Retinal pigment epithelial cell (primary cell): ENCODE measurements at regions not wholly inside any gene's neighbourhood (a gene's known extent, or its start where the extent isn't known, plus 50 kb on each side); places are given as distances from the start of the nearest gene placed in this dataset.
"Not testable (repeated sequence)": the region's sequence is repeated elsewhere in the genome, so short reads cannot be mapped to it uniquely, and the experiment has no call there.

Experiments
- DNase-seq: peaks from one replicate; pipeline ENCODE4 v3.0.0-alpha.2; 2010; ENCODE audit warnings: low read depth
- H3K4me3 ChIP-seq: 2 replicates; pipeline ENCODE4 v1.5.1; 2011; ENCODE audit warnings: mild to moderate bottlenecking, low read length, control low read depth, moderate library complexity
- CTCF ChIP-seq: conservative IDR thresholded peaks from 2 replicates; pipeline ENCODE4 v1.5.1; 2011; ENCODE audit warnings: low read depth, low read length, control low read depth, inconsistent platforms

GRCh38 chr2:144120487-144120886 lies 399.4 kb downstream of the ZEB2 start:
- DNase-seq, result no peak
- no peak for TF ChIP-seq CTCF
- H3K4me3 ChIP-seq, result no peak overlapping the region

- no peak for TF ChIP-seq CTCF
Measured at GRCh38 chr2:144117086-144117485, 402.8 kb downstream of the ZEB2 start.

GRCh38 chr2:144115739-144116291 lies 404.1 kb downstream of the ZEB2 start:
- no peak overlapping the region for H3K4me3 ChIP-seq
- DNase-seq, result no peak
- TF ChIP-seq CTCF, result no peak

More at GRCh38 chr2:144117086-144117485, 402.8 kb downstream of the ZEB2 start:
- no peak overlapping the region for H3K4me3 ChIP-seq
- no peak for DNase-seq

GRCh38 chr2:144114760-144115159 lies 405.2 kb downstream of the ZEB2 start:
- TF ChIP-seq CTCF, result no peak
- H3K4me3 ChIP-seq, result no peak overlapping the region
- DNase-seq, result no peak

GRCh38 chr2:144111437-144111836 lies 408.5 kb downstream of the ZEB2 start:
- H3K4me3 ChIP-seq, result no peak overlapping the region
- TF ChIP-seq CTCF, result no peak
- peak; percentile 34 for DNase-seq

- H3K4me3 ChIP-seq, DNase-seq: not testable (repeated sequence)
Measured at GRCh38 chr2:144106104-144106503, 413.8 kb downstream of the ZEB2 start.

- TF ChIP-seq CTCF, result no peak
- DNase-seq, result no peak
- no peak overlapping the region for H3K4me3 ChIP-seq
Measured at GRCh38 chr2:144102386-144102785, 417.5 kb downstream of the ZEB2 start.

GRCh38 chr2:144099780-144100377 lies 420.0 kb downstream of the ZEB2 start:
- TF ChIP-seq CTCF, result peak; percentile 52
- peak; percentile 97 for DNase-seq
- no peak overlapping the region for H3K4me3 ChIP-seq
